Body of pancreas (tissue), 4 donors: ENCODE measurements at regions not wholly inside any gene's neighbourhood (a gene's known extent, or its start where the extent isn't known, plus 50 kb on each side); places are given as distances from the start of the nearest gene placed in this dataset.

ENCODE experiments used
- CTCF ChIP-seq, 7 experiments: fragments of 450-650 bp in 4 of 7; fragments of 200-600 bp in 3 of 7; sonication (generic) in 3 of 7; IDR thresholded peaks; one replicate each; pipeline ENCODE4 v1.5.1; 2016 to 2019; ENCODE audit warnings: antibody characterized with exemption in 7 of 7
- POLR2A ChIP-seq, 3 donors: fragments of 450-650 bp; IDR thresholded peaks; one replicate each; pipeline ENCODE4 v1.6.1; 2016; ENCODE audit warnings: antibody characterized with exemption in 3 of 3, mild to moderate bottlenecking in 2 of 3

- TF ChIP-seq CTCF (IDR thresholded peaks at IDR 0.05) (no peak), POLR2A (IDR thresholded peaks at IDR 0.05) (no peak)
Observed at GRCh38 chr6:10101551-10102252, 313.2 kb downstream of the TFAP2A start.
